Body of pancreas (tissue), 4 donors: ENCODE measurements at regions not wholly inside any gene's neighbourhood (a gene's known extent, or its start where the extent isn't known, plus 50 kb on each side); places are given as distances from the start of the nearest gene placed in this dataset.

ENCODE experiments used
- ATAC-seq: fragments of 150-250 bp; one replicate; pipeline ENCODE4 v1.9.1; 2016
- DNase-seq, 4 donors: peaks; one replicate each; pipeline ENCODE4 v3.0.0-alpha.2; 2019
- H3K27ac ChIP-seq, 4 donors: fragments of 200-600 bp; sonication (generic); 1 replicate in 3 of 4; 2 replicates in 1 of 4; pipeline versions ENCODE4 v1.5.1 to v1.6.1; 2016 to 2019; ENCODE audit warnings: mild to moderate bottlenecking in 1 of 4, mixed read lengths in 1 of 4, moderate library complexity in 1 of 4
- H3K27me3 ChIP-seq, 2 donors: fragments of 200-600 bp; sonication (generic); one replicate each; pipeline ENCODE4 v1.6.0; 2016; ENCODE audit warnings: mild to moderate bottlenecking in 1 of 2
- H3K36me3 ChIP-seq, 2 donors: fragments of 200-600 bp; sonication (generic); replicated peaks in 1 of 2; 2 replicates each; pipeline ENCODE4 v1.5.1; 2016; ENCODE audit warnings: low read depth in 2 of 2; ENCODE audit not compliant: insufficient read depth in 1 of 2
- H3K4me1 ChIP-seq: fragments of 200-600 bp; sonication (generic); one replicate; pipeline ENCODE4 v1.6.0; 2016
- H3K4me3 ChIP-seq, 2 donors: fragments of 200-600 bp; sonication (generic); 1 replicate in 1 of 2; 2 replicates in 1 of 2; pipeline ENCODE4 v1.5.1; 2016 to 2019
- H3K9me3 ChIP-seq, 3 donors: fragments of 200-600 bp; sonication (generic); 1 replicate in 2 of 3; 2 replicates in 1 of 3; pipeline ENCODE4 v1.5.1; 2016
- CTCF ChIP-seq, 7 experiments: fragments of 450-650 bp in 4 of 7; fragments of 200-600 bp in 3 of 7; sonication (generic) in 3 of 7; IDR thresholded peaks; one replicate each; pipeline ENCODE4 v1.5.1; 2016 to 2019; ENCODE audit warnings: antibody characterized with exemption in 7 of 7
- POLR2A ChIP-seq, 3 donors: fragments of 450-650 bp; IDR thresholded peaks; one replicate each; pipeline ENCODE4 v1.6.1; 2016; ENCODE audit warnings: antibody characterized with exemption in 3 of 3, mild to moderate bottlenecking in 2 of 3
- WGBS, 2 donors: methylation state at CpG; one replicate each; pipeline ENCODE4 v1.1.5; 2017; 5-methylcytosine and 5-hydroxymethylcytosine counted together
- intact Hi-C: fragments of 100-400 bp; cut with DNase I; formaldehyde crosslinking; loops from one replicate; pipeline ENCODE4 v1.15.1; 2023

- DNase-seq, result no peak
- TF ChIP-seq POLR2A (IDR thresholded peaks at IDR 0.05) (no peak), CTCF (IDR thresholded peaks at IDR 0.05) (no peak)
- Histone ChIP-seq H3K4me1 (no peaks in the 10 kb centered on the region), H3K4me3 (no peak overlapping the region), H3K9me3 (no peaks in the 10 kb centered on the region), H3K27ac (no peak overlapping the region), H3K36me3 (no peaks in the 10 kb centered on the region), H3K27me3 (no peaks in the 10 kb centered on the region)
- intact Hi-C loops, result no loop called here
- WGBS, 2 donors, result 62 to 68% methylated on average over 9 of the region's 9 CpGs
- no peak for ATAC-seq
Measured at GRCh38 chr2:235162082-235162836, 210.4 kb downstream of the SH3BP4 start.

DNA sequence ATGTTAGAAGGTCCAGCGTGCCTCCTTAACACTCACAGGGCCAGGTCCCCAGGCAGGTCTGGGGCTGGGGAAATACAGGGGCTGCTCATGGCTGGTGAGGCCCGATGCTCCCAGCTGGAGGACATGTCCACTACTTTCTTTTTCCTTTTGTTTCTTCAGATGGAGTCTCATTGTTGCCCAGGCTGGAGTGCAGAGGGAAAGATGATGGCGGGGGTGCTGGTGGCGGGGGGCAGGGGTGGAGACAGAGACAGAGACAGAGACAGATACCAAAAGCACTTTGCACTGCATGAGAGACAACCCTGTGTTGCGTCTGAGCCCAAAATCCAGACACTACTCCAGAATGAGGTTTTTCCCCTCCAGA lies 211.0 kb downstream of the SH3BP4 start:
- DNase-seq, result no peak
- no peaks in the 10 kb centered on the region for H3K36me3 ChIP-seq
- H3K27me3 ChIP-seq, result no peaks in the 10 kb centered on the region
- WGBS, 2 donors, result 70 to 77% methylated on average over 5 of the region's 5 CpGs
- intact Hi-C loops, result no loop called here
- no peak for TF ChIP-seq POLR2A (IDR thresholded peaks at IDR 0.05)
- no peak for TF ChIP-seq CTCF (IDR thresholded peaks at IDR 0.05)
- H3K4me3 ChIP-seq, result no peak overlapping the region
- H3K9me3 ChIP-seq, result no peaks in the 10 kb centered on the region
- no peaks in the 10 kb centered on the region for H3K4me1 ChIP-seq
- no peak overlapping the region for H3K27ac ChIP-seq
- ATAC-seq, result no peak

DNA sequence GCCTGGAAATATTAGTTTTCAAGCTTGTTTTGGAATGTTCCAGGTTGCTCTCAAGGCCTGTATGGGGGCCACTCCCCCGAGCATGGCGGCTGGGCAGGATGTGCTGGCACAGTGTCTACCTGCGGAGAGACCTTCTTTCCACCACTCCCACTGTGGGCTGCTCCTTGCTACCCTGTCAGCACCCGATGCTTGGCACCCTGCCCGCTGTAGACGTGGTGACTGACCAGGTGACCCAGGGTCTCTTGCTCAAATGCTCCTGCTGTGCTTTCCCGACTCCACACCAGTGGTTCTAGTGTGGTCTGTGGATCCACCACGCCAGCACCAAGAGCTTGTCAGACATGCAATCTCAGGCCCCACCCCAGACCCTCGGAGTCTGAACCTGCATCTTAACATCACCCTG lies 213.3 kb downstream of the SH3BP4 start:
- Histone ChIP-seq H3K4me1 (no peaks in the 10 kb centered on the region), H3K27me3 (no peaks in the 10 kb centered on the region), H3K9me3 (no peaks in the 10 kb centered on the region), H3K4me3 (no peak overlapping the region), H3K27ac (no peak overlapping the region), H3K36me3 (no peaks in the 10 kb centered on the region)
- ATAC-seq (no peak), DNase-seq (peak in 1 of 4 donors; percentile 17)
- TF ChIP-seq POLR2A (IDR thresholded peaks at IDR 0.05), result no peak
- TF ChIP-seq CTCF (IDR thresholded peaks at IDR 0.05), result no peak
- intact Hi-C loops, result no loop called here
- 63 to 89% methylated on average over 6 to 9 of the region's 9 CpGs for WGBS, 2 donors

- intact Hi-C loops, result no loop called here
- Histone ChIP-seq H3K27me3 (no peaks in the 10 kb centered on the region), H3K9me3 (no peaks in the 10 kb centered on the region), H3K4me3 (no peak overlapping the region), H3K27ac (no peak overlapping the region), H3K4me1 (no peaks in the 10 kb centered on the region), H3K36me3 (no peaks in the 10 kb centered on the region)
- DNase-seq (no peak), ATAC-seq (no peak)
- no peak for TF ChIP-seq CTCF (IDR thresholded peaks at IDR 0.05)
- no peak for TF ChIP-seq POLR2A (IDR thresholded peaks at IDR 0.05)
- WGBS, 2 donors, result 48 to 64% methylated on average over 4 of the region's 4 CpGs
Measured at GRCh38 chr2:235165631-235166030, 213.8 kb downstream of the SH3BP4 start.
